CD4-positive, CD25-positive, alpha-beta regulatory T cell (primary cell): ENCODE measurements at regions not wholly inside any gene's neighbourhood (a gene's known extent, or its start where the extent isn't known, plus 50 kb on each side); places are given as distances from the start of the nearest gene placed in this dataset.

ENCODE experiments used
- ATAC-seq, 2 donors: fragments of 150-1000 bp; cut with Tn5 transposase; one replicate each; pipeline ENCODE4 v1.10.0; 2021; ENCODE audit warnings: low read depth in 2 of 2, moderate number of reproducible peaks in 2 of 2, moderate library complexity in 1 of 2
- DNase-seq, 3 donors: peaks; one replicate each; pipeline versions ENCODE4 v3.0.0 to v3.0.0-alpha.2; 2012 to 2022; ENCODE audit warnings: mixed read lengths in 1 of 3
- H3K27ac ChIP-seq: one replicate; pipeline ENCODE4 v1.7.0; 2013; ENCODE audit warnings: mild to moderate bottlenecking, low read length; ENCODE audit not compliant: insufficient read depth, poor library complexity, severe bottlenecking
- H3K27me3 ChIP-seq: one replicate; pipeline ENCODE4 v1.7.0; 2013; ENCODE audit warnings: low read length; ENCODE audit not compliant: control insufficient read depth, insufficient read depth
- H3K36me3 ChIP-seq: one replicate; pipeline ENCODE4 v1.7.0; 2013; ENCODE audit warnings: mild to moderate bottlenecking, low read length, moderate library complexity; ENCODE audit not compliant: control insufficient read depth, insufficient read depth
- H3K4me1 ChIP-seq: 2 replicates; pipeline ENCODE4 v1.7.0; 2013; ENCODE audit warnings: mild to moderate bottlenecking, low read length; ENCODE audit not compliant: insufficient read depth, control insufficient read depth, poor library complexity, severe bottlenecking
- H3K4me3 ChIP-seq: one replicate; pipeline ENCODE4 v1.7.0; 2013; ENCODE audit warnings: low read depth, mild to moderate bottlenecking, low read length, moderate library complexity
- H3K9me3 ChIP-seq, 2 experiments: 1 replicate in 1 of 2; 2 replicates in 1 of 2; pipeline ENCODE4 v1.7.0; 2013; ENCODE audit warnings: low read length in 2 of 2, mild to moderate bottlenecking in 1 of 2, moderate library complexity in 1 of 2; ENCODE audit not compliant: control insufficient read depth in 2 of 2
- H3K27ac Mint-ChIP-seq, 3 donors: one replicate each; pipeline ENCODE4 v1.8.0; 2020 to 2022; ENCODE audit warnings: mild to moderate bottlenecking in 3 of 3, mixed read lengths in 3 of 3, moderate library complexity in 2 of 3
- H3K27me3 Mint-ChIP-seq: one replicate; pipeline ENCODE4 v1.8.0; 2022; ENCODE audit warnings: mild to moderate bottlenecking, mixed read lengths
- H3K36me3 Mint-ChIP-seq: one replicate; pipeline ENCODE4 v1.8.0; 2020; ENCODE audit warnings: mixed read lengths
- H3K4me1 Mint-ChIP-seq, 4 donors: one replicate each; pipeline ENCODE4 v1.8.0; 2020 to 2022; ENCODE audit warnings: mixed read lengths in 4 of 4, mild to moderate bottlenecking in 1 of 4
- H3K4me3 Mint-ChIP-seq, 4 donors: one replicate each; pipeline ENCODE4 v1.8.0; 2020 to 2022; ENCODE audit warnings: mild to moderate bottlenecking in 4 of 4, mixed read lengths in 4 of 4, moderate library complexity in 3 of 4
- H3K9me3 Mint-ChIP-seq, 7 donors: one replicate each; pipeline ENCODE4 v1.8.0; 2020 to 2022; ENCODE audit warnings: mixed read lengths in 7 of 7, mild to moderate bottlenecking in 3 of 7, moderate library complexity in 2 of 7

- no peak overlapping the region for H3K4me3 Mint-ChIP-seq
Observed at GRCh38 chrX:10076765-10077164, 80.0 kb upstream of the CLCN4 start.

GRCh38 chrX:10077425-10078188, 79.2 kb upstream of the CLCN4 start:
- peak in 2 of 3 donors; percentile 17 to 27 for DNase-seq
- Histone ChIP-seq H3K27ac (no peak overlapping the region), H3K36me3 (no peaks in the 10 kb centered on the region), H3K4me1 (peaks cover under 1% of the 10 kb centered on the region), H3K4me3 (no peak overlapping the region), H3K9me3 (no peaks in the 10 kb centered on the region), H3K27me3 (no peaks in the 10 kb centered on the region)
- peak; percentile 52 to 73 for ATAC-seq
- H3K27ac Mint-ChIP-seq: peak overlapping the region in 1 of 3 donors; percentile 32
- peaks cover 0 to 7% (median under 1%) of the 10 kb centered on the region in 4 donors for H3K4me1 Mint-ChIP-seq
- H3K27me3 Mint-ChIP-seq: no peaks in the 10 kb centered on the region
- no peaks in the 10 kb centered on the region for H3K36me3 Mint-ChIP-seq
- no peaks in the 10 kb centered on the region for H3K9me3 Mint-ChIP-seq
- no peak overlapping the region for H3K4me3 Mint-ChIP-seq

More at GRCh38 chrX:10076765-10077164, 80.0 kb upstream of the CLCN4 start:
- no peaks in the 10 kb centered on the region for H3K4me1 ChIP-seq
- ATAC-seq (no peak), DNase-seq (no peak)
- no peaks in the 10 kb centered on the region for H3K9me3 ChIP-seq
- Mint-ChIP-seq H3K36me3 (no peaks in the 10 kb centered on the region), H3K9me3 (no peaks in the 10 kb centered on the region), H3K4me1 (peaks cover 0 to 6% (median 0%) of the 10 kb centered on the region in 4 donors), H3K27ac (no peak overlapping the region), H3K27me3 (no peaks in the 10 kb centered on the region)
- no peak overlapping the region for H3K27ac ChIP-seq
- no peaks in the 10 kb centered on the region for H3K27me3 ChIP-seq
- H3K36me3 ChIP-seq: no peaks in the 10 kb centered on the region
- no peak overlapping the region for H3K4me3 ChIP-seq

- H3K4me1 ChIP-seq: peaks cover 6% of the 10 kb centered on the region
- no peaks in the 10 kb centered on the region for H3K36me3 ChIP-seq
- Mint-ChIP-seq H3K36me3 (no peaks in the 10 kb centered on the region), H3K27me3 (no peaks in the 10 kb centered on the region), H3K9me3 (no peaks in the 10 kb centered on the region), H3K27ac (no peak overlapping the region), H3K4me1 (peaks cover 0 to 13% (median 5%) of the 10 kb centered on the region in 4 donors), H3K4me3 (no peak overlapping the region)
- DNase-seq (no peak), ATAC-seq (no peak)
- no peak overlapping the region for H3K4me3 ChIP-seq
- H3K27ac ChIP-seq: no peak overlapping the region
- no peaks in the 10 kb centered on the region for H3K27me3 ChIP-seq
- no peaks in the 10 kb centered on the region for H3K9me3 ChIP-seq
Observed at GRCh38 chrX:10078266-10078665, 78.5 kb upstream of the CLCN4 start.

GRCh38 chrX:10079231-10079630, 77.5 kb upstream of the CLCN4 start:
- peaks cover 0 to 23% (median 11%) of the 10 kb centered on the region in 4 donors for H3K4me1 Mint-ChIP-seq
- Histone ChIP-seq H3K27ac (no peak overlapping the region), H3K36me3 (no peaks in the 10 kb centered on the region), H3K9me3 (no peaks in the 10 kb centered on the region), H3K27me3 (no peaks in the 10 kb centered on the region), H3K4me3 (no peak overlapping the region), H3K4me1 (peaks cover 13% of the 10 kb centered on the region)
- ATAC-seq (no peak), DNase-seq (no peak)
- H3K27me3 Mint-ChIP-seq: no peaks in the 10 kb centered on the region
- no peaks in the 10 kb centered on the region for H3K9me3 Mint-ChIP-seq
- no peak overlapping the region for H3K4me3 Mint-ChIP-seq
- peak overlapping the region in 1 of 3 donors; percentile 55 for H3K27ac Mint-ChIP-seq
- H3K36me3 Mint-ChIP-seq: no peaks in the 10 kb centered on the region

- ATAC-seq: no peak
- Histone ChIP-seq H3K4me1 (peaks cover 26% of the 10 kb centered on the region), H3K27me3 (no peaks in the 10 kb centered on the region), H3K9me3 (no peaks in the 10 kb centered on the region), H3K36me3 (no peaks in the 10 kb centered on the region), H3K27ac (peak overlapping the region; percentile 75), H3K4me3 (no peak overlapping the region)
- Mint-ChIP-seq H3K27ac (peak overlapping the region; percentile 85 to 93 (median 87)), H3K27me3 (no peaks in the 10 kb centered on the region), H3K4me1 (peaks cover 4 to 44% (median 31%) of the 10 kb centered on the region in 4 donors), H3K36me3 (no peaks in the 10 kb centered on the region), H3K9me3 (no peaks in the 10 kb centered on the region), H3K4me3 (peak overlapping the region in 1 of 4 donors; percentile 15)
- DNase-seq: no peak
Observed at GRCh38 chrX:10083809-10084208, 73.0 kb upstream of the CLCN4 start.

- Histone ChIP-seq H3K9me3 (no peaks in the 10 kb centered on the region), H3K36me3 (no peaks in the 10 kb centered on the region), H3K4me1 (peaks cover 26% of the 10 kb centered on the region), H3K4me3 (no peak overlapping the region), H3K27ac (no peak overlapping the region), H3K27me3 (no peaks in the 10 kb centered on the region)
- Mint-ChIP-seq H3K9me3 (no peaks in the 10 kb centered on the region), H3K4me1 (peaks cover 4 to 44% (median 31%) of the 10 kb centered on the region in 4 donors), H3K27me3 (no peaks in the 10 kb centered on the region), H3K4me3 (peak overlapping the region; percentile 26 to 49 (median 31)), H3K36me3 (no peaks in the 10 kb centered on the region), H3K27ac (peak overlapping the region in 2 of 3 donors; percentile 32 to 67)
- peak; percentile 67 to 68 for ATAC-seq
- DNase-seq: peak in 1 of 3 donors; percentile 73
Observed at GRCh38 chrX:10085223-10085622, 71.6 kb upstream of the CLCN4 start.

GRCh38 chrX:10086676-10087075, 70.1 kb upstream of the CLCN4 start:
- Histone ChIP-seq H3K36me3 (no peaks in the 10 kb centered on the region), H3K4me3 (no peak overlapping the region), H3K27me3 (no peaks in the 10 kb centered on the region), H3K4me1 (peaks cover 26% of the 10 kb centered on the region), H3K9me3 (no peaks in the 10 kb centered on the region), H3K27ac (no peak overlapping the region)
- peak overlapping the region in 2 of 4 donors; percentile 23 to 67 for H3K4me3 Mint-ChIP-seq
- no peaks in the 10 kb centered on the region for H3K27me3 Mint-ChIP-seq
- ATAC-seq: no peak
- no peaks in the 10 kb centered on the region for H3K9me3 Mint-ChIP-seq
- H3K27ac Mint-ChIP-seq: peak overlapping the region in 2 of 3 donors; percentile 4 to 82
- H3K36me3 Mint-ChIP-seq: peaks cover 3% of the 10 kb centered on the region
- DNase-seq: no peak
- H3K4me1 Mint-ChIP-seq: peaks cover 4 to 44% (median 31%) of the 10 kb centered on the region in 4 donors

GRCh38 chrX:10087391-10087790, 69.4 kb upstream of the CLCN4 start:
- Histone ChIP-seq H3K9me3 (no peaks in the 10 kb centered on the region), H3K27me3 (no peaks in the 10 kb centered on the region), H3K27ac (no peak overlapping the region), H3K4me3 (no peak overlapping the region), H3K36me3 (peaks cover 2% of the 10 kb centered on the region), H3K4me1 (peaks cover 26% of the 10 kb centered on the region)
- H3K27me3 Mint-ChIP-seq: no peaks in the 10 kb centered on the region
- DNase-seq (no peak), ATAC-seq (no peak)
- peaks cover 4 to 44% (median 31%) of the 10 kb centered on the region in 4 donors for H3K4me1 Mint-ChIP-seq
- H3K27ac Mint-ChIP-seq: no peak overlapping the region
- H3K36me3 Mint-ChIP-seq: peaks cover 3% of the 10 kb centered on the region
- no peaks in the 10 kb centered on the region for H3K9me3 Mint-ChIP-seq
- peak overlapping the region in 1 of 4 donors; percentile 32 for H3K4me3 Mint-ChIP-seq
